C4-2B (cell line): ENCODE measurements at regions not wholly inside any gene's neighbourhood (a gene's known extent, or its start where the extent isn't known, plus 50 kb on each side); places are given as distances from the start of the nearest gene placed in this dataset.

Experiments used
- CTCF ChIP-seq: fragments of 450-650 bp; conservative IDR thresholded peaks from 2 replicates; pipeline ENCODE4 v1.5.1; 2017; ENCODE audit warnings: mild to moderate bottlenecking
- ZFX ChIP-seq: fragments of 450-650 bp; IDR thresholded peaks from 2 replicates; pipeline ENCODE4 v1.6.1; 2017

GRCh38 chr18:54031243-54031642 lies 193.2 kb downstream of the MBD2 start:
- TF ChIP-seq CTCF (no peak), ZFX (no peak)
